Uterus (tissue), 3 donors: ENCODE measurements at regions not wholly inside any gene's neighbourhood (a gene's known extent, or its start where the extent isn't known, plus 50 kb on each side); places are given as distances from the start of the nearest gene placed in this dataset.

Source experiments
- DNase-seq, 2 donors: peaks; one replicate each; pipeline ENCODE4 v3.0.0-alpha.2; 2019 to 2020
- H3K27ac ChIP-seq, 2 donors: fragments of 200-600 bp; sonication (generic); 1 replicate in 1 of 2; 2 replicates in 1 of 2; pipeline ENCODE4 v1.5.1; 2016 to 2018
- H3K27me3 ChIP-seq, 2 donors: fragments of 200-600 bp; sonication (generic); one replicate each; pipeline ENCODE4 v1.5.1; 2018 to 2019; ENCODE audit warnings: control low read depth in 1 of 2
- H3K36me3 ChIP-seq, 2 donors: fragments of 200-600 bp; sonication (generic); one replicate each; pipeline ENCODE4 v1.5.1; 2019; ENCODE audit warnings: control low read depth in 1 of 2
- H3K4me1 ChIP-seq, 2 donors: fragments of 200-600 bp; sonication (generic); one replicate each; pipeline ENCODE4 v1.5.1; 2018 to 2019; ENCODE audit warnings: control low read depth in 1 of 2
- H3K4me3 ChIP-seq, 2 donors: fragments of 200-600 bp; sonication (generic); 1 replicate in 1 of 2; 2 replicates in 1 of 2; pipeline ENCODE4 v1.5.1; 2018 to 2019; ENCODE audit warnings: mild to moderate bottlenecking in 1 of 2
- H3K9me3 ChIP-seq, 2 donors: fragments of 200-600 bp; sonication (generic); one replicate each; pipeline ENCODE4 v1.5.1; 2019; ENCODE audit warnings: control low read depth in 1 of 2
- POLR2A ChIP-seq, 2 donors: fragments of 450-650 bp; IDR thresholded peaks; one replicate each; pipeline ENCODE4 v1.6.1; 2016; ENCODE audit warnings: antibody characterized with exemption in 2 of 2, mild to moderate bottlenecking in 1 of 2, moderate library complexity in 1 of 2
- intact Hi-C: fragments of 100-400 bp; cut with DNase I; formaldehyde crosslinking; loops from one replicate; pipeline ENCODE4 v1.15.1; 2023; ENCODE audit warnings: low total_unique reads
- TF ChIP-seq, protein P1 (sequence below), 4 experiments: fragments of 200-600 bp in 2 of 4; fragments of 450-650 bp in 2 of 4; sonication (generic) in 2 of 4; IDR thresholded peaks; one replicate each; pipeline ENCODE4 v1.5.1; 2016 to 2019; ENCODE audit warnings: antibody characterized with exemption in 4 of 4, mild to moderate bottlenecking in 2 of 4, moderate library complexity in 1 of 4
- donor health status: DM: yes; HTN: yes; CAD: no.

- H3K27me3 ChIP-seq = no peaks in the 10 kb centered on the region
- H3K27ac ChIP-seq = peak overlapping the region; percentile 30 to 77
- H3K4me3 ChIP-seq = no peak overlapping the region
- no peaks in the 10 kb centered on the region for H3K9me3 ChIP-seq
- no peak for TF ChIP-seq POLR2A (IDR thresholded peaks at IDR 0.05)
- TF ChIP-seq, protein P1, sequence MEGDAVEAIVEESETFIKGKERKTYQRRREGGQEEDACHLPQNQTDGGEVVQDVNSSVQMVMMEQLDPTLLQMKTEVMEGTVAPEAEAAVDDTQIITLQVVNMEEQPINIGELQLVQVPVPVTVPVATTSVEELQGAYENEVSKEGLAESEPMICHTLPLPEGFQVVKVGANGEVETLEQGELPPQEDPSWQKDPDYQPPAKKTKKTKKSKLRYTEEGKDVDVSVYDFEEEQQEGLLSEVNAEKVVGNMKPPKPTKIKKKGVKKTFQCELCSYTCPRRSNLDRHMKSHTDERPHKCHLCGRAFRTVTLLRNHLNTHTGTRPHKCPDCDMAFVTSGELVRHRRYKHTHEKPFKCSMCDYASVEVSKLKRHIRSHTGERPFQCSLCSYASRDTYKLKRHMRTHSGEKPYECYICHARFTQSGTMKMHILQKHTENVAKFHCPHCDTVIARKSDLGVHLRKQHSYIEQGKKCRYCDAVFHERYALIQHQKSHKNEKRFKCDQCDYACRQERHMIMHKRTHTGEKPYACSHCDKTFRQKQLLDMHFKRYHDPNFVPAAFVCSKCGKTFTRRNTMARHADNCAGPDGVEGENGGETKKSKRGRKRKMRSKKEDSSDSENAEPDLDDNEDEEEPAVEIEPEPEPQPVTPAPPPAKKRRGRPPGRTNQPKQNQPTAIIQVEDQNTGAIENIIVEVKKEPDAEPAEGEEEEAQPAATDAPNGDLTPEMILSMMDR (IDR thresholded peaks at IDR 0.05) = no peak
- H3K4me1 ChIP-seq = no peaks in the 10 kb centered on the region
- intact Hi-C loops = no loop called here
- no peaks in the 10 kb centered on the region for H3K36me3 ChIP-seq
- DNase-seq = no peak
Observed at GRCh38 chr6:43934183-43934802, 164.3 kb downstream of the VEGFA start.

- Histone ChIP-seq H3K4me1 (no peaks in the 10 kb centered on the region), H3K36me3 (no peaks in the 10 kb centered on the region), H3K27me3 (no peaks in the 10 kb centered on the region), H3K4me3 (no peak overlapping the region), H3K27ac (peak overlapping the region; percentile 30 to 77), H3K9me3 (no peaks in the 10 kb centered on the region)
- intact Hi-C loops = no loop called here
- DNase-seq = peak; percentile 35 to 59
- no peak for TF ChIP-seq POLR2A (IDR thresholded peaks at IDR 0.05)
- TF ChIP-seq, protein P1 (IDR thresholded peaks at IDR 0.05) = no peak
Observed at GRCh38 chr6:43933148-43933885, 163.3 kb downstream of the VEGFA start.

DNA sequence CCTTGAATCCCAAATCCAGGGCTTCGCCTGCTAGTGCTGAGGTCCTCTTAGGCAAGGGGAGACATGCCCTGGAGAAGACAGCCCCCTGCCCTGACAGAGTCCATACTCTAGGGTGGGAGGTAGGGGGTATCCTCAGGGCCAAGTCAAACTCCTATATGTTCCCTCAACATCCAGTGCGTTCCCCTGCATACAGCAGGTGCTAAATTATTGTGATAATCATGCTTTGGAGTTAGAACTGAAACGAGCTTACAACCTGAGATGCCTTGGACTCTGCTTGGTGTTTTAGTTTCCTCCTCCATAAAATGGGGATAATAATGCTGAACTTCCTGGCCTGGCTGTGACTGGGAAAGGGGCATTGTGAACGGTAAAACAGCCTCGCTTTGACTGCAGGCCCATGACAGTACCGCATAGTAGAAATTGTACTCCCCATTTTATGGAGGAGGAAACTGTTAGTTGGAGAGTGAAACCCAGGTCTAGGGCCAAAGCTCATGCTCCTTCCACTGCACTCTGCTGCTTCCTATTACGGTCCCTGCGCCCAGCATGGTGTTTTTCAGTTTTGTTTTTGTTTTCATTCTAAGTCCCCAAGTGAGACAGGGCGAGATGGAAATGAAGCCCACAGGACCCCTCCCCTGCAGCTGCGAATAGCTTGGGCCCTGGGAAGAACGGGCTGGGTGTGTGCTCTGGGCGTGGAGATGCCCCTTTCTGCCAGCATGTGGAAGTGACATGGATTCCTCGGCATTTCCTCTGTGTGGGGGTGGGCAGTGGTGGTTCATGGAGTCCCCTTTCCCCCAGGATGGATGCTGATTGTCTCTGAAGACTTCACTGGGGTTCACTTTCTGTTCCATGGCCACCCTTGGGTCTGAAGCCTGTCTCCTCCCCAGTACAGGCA is 162.5 kb downstream of the VEGFA start:
- intact Hi-C loops = no loop called here
- Histone ChIP-seq H3K9me3 (no peaks in the 10 kb centered on the region), H3K27ac (peak overlapping the region; percentile 30 to 77), H3K27me3 (no peaks in the 10 kb centered on the region), H3K36me3 (no peaks in the 10 kb centered on the region), H3K4me1 (no peaks in the 10 kb centered on the region), H3K4me3 (no peak overlapping the region)
- DNase-seq = peak in 1 of 2 donors; percentile 12
- TF ChIP-seq, protein P1 (IDR thresholded peaks at IDR 0.05) = no peak
- TF ChIP-seq POLR2A (IDR thresholded peaks at IDR 0.05) = no peak

DNA sequence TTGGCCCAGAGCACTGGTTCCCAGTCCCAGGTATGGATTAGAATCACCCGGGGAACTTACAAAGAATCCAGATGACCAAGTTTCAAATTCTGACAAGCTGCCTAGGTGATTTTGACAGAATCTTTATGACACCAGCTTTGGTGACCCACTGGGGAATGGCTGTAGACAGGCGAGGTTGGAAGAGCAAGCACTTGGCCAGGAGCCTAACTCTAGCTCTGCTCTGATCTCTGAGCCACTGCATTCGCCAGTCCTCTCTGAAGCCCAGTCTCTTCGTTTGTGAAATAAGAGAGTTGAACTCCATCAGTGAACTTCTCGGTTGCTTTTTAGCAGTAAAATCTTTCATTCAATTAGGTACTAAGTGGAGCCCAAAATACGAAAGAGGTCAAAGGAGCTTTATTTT is 161.2 kb downstream of the VEGFA start:
- DNase-seq = no peak
- Histone ChIP-seq H3K27me3 (no peaks in the 10 kb centered on the region), H3K27ac (no peak overlapping the region), H3K4me1 (no peaks in the 10 kb centered on the region), H3K9me3 (no peaks in the 10 kb centered on the region), H3K36me3 (no peaks in the 10 kb centered on the region), H3K4me3 (no peak overlapping the region)
- no peak for TF ChIP-seq POLR2A (IDR thresholded peaks at IDR 0.05)
- TF ChIP-seq, protein P1 (IDR thresholded peaks at IDR 0.05) = no peak
- intact Hi-C loops = no loop called here
